NCI-H774 (cell line): ENCODE measurements at regions not wholly inside any gene's neighbourhood (a gene's known extent, or its start where the extent isn't known, plus 50 kb on each side); places are given as distances from the start of the nearest gene placed in this dataset.

Experiments used
- DNase-seq: peaks from one replicate; lab custom pipeline; 2025; lab: John Stamatoyannopoulos, UW

DNA sequence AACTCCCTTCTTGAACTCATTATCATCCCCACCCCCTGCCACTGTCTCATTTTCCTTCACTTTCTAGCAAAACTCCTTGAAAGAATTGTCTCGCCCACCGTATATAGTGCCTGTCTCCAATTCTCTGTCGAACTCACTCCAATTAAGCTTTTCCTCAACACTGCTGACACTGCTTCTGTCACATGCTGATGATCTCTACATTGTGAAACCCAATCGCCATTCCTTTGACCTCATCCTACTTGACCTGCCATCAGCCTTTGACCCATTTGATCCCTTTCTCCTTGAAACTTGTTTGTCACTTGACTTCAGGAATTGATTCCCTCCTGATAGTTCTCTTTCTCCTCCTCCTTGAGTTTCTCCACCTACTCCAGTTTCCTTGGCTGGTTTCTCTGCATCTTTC, 54.8 kb downstream of the CCDC71L start:
- DNase-seq, result no peak

DNA sequence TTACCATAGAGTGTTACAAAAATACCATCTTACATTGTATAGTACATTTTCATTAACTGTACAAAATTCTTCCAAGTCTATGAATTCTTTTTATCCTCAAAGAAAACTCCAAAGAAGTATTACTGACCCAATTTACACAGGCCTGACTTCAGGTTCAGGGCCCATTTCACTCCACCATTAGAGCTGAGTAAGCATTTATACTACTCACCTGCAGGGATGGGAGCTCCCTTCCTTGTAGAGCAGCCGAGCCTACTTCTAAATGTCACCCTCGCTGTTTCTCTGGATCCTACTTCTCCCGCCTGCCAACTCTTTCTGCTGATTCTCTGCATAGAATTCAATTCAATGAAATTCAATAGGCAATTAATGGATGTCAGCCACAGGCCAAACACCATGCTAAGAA, 56.0 kb downstream of the CCDC71L start:
- no peak for DNase-seq

- DNase-seq, result no peak
Measured at GRCh38 chr7:106604303-106604924, 56.5 kb downstream of the CCDC71L start.

GRCh38 chr7:106603346-106603745, 57.6 kb downstream of the CCDC71L start:
- DNase-seq, result no peak

DNA sequence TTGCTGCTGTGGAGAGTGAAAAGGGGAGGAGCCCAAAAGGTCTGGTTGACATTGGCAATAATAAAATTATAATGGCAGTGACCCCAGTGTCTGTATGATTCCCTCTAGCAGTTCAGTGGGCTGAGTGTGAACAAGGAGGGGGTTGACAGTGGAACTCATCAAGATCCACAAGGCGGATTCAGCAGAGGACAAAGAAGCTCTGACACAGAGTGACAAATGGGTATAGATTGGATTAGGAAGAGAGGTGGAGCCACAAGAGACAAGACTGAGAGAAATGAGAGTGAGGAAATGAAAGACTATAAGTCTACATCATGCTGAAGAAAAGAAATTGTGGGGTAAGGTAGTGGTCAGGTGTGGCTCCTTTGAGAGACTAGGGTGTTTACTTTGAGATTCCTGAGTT, 58.9 kb downstream of the CCDC71L start:
- DNase-seq, result no peak

DNA sequence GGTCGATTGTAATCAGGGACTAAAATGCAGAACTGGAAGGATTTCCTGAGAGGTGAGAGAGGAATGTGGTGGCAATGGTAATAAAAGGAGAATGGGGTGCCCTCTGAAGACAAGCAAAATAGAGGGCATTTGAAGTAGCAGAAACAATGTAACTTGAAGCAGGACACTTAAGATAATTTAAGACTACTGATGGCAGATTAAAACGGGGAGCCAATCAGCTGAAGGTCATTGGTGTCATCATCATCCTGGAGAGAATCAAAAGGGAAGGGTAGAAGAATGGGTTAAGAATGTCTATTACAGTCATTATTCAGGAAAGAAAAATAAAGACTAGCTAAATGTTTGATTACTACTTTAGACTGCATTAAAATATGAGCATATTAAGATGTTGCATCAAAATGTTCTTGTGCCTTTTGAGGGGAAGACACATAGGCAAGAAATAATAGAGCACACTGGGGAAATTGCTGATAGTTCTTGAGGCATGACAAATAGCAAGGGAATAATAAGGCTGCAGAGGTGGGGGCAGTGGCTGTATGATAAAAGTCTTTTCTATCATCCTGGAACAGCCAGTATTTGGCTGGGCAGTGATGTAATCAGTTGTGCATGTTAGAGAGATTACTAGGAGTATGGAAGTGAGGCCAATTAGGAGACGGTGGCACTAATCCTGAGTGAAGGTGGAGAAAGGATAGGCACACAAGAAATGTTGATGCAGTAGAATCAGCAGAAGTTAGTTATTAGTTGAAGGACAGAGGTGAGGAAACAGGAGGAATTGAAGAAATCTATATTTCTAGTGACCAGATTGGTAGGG, 60.2 kb downstream of the CCDC71L start:
- DNase-seq, result no peak

GRCh38 chr7:106599343-106599698, 61.6 kb downstream of the CCDC71L start:
- DNase-seq, result peak; percentile 92

DNA sequence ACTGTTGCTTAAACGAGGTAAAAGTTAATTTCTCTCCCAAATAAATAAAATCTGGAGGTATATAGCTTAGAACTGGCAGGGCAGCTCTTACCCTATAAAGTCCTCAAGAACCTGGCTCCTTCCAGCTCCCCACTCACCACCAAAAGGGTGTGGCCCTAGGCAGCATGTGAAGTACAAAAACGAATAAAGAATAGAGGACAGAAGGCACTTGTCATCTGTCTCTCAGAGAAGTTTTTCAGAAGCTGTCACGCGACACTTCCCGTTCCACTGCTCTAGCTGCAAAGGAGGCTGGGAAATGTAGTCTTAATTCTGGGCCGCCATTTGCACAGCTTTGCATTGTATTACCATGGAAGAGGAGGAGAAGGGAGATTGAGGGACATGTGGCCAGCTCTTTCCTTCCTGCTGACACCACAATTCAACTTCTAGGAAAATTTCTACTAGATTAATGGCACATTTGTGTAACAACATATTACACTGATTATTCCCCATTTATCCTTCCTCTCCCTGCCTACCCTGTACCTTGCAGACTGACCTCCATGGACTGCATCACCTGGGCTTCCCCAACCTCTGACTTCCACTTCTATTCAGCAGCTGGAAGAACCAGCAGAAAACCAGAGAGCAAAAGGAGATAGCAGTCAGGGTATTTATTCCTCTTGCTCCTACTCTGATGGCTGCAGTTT, 62.2 kb downstream of the CCDC71L start:
- peak; percentile 89 for DNase-seq

GRCh38 chr7:106597751-106598546, 63.0 kb downstream of the CCDC71L start:
- DNase-seq, result no peak

- peak; percentile 28 for DNase-seq
Measured at GRCh38 chr7:106597014-106597413, 63.9 kb downstream of the CCDC71L start.

- DNase-seq, result no peak
Measured at GRCh38 chr7:106595922-106596321, 65.0 kb downstream of the CCDC71L start.

- DNase-seq, result no peak
Measured at GRCh38 chr7:106593028-106593417, 67.9 kb downstream of the CCDC71L start.

GRCh38 chr7:106592282-106593027, 68.5 kb downstream of the CCDC71L start:
- peak; percentile 40 for DNase-seq

- DNase-seq, result no peak
Measured at GRCh38 chr7:106591146-106591545, 69.8 kb downstream of the CCDC71L start.

DNA sequence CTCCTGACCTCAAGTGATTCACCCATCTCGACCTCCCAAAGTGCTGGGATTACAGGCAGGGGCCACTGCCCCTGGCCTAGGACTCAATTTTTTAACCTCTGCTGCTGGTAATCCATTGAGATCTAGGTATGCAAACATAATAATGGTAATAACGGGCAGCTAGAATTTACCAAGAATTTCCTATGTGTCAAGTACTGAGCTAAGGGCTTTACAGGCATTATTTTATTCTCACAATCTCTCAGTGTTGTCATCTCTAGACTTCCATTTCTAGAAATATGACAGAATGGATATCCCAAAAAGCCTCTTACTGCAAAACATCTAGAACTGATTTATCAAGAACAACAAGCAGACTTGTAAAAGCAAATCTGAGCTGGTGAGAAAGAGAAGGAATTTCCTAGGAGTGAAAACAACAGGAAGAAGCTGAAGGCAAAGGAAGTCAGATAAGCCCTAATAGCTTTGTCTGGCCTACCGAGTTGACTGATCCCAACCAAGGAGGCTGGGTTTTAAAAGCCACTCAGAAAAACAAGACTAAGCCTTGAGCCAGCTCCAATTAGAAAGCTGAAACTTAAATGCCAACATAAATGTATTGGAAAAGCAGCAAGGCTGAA, 70.6 kb downstream of the CCDC71L start:
- DNase-seq, result no peak

GRCh38 chr7:106589198-106589879, 71.6 kb downstream of the CCDC71L start:
- no peak for DNase-seq

DNA sequence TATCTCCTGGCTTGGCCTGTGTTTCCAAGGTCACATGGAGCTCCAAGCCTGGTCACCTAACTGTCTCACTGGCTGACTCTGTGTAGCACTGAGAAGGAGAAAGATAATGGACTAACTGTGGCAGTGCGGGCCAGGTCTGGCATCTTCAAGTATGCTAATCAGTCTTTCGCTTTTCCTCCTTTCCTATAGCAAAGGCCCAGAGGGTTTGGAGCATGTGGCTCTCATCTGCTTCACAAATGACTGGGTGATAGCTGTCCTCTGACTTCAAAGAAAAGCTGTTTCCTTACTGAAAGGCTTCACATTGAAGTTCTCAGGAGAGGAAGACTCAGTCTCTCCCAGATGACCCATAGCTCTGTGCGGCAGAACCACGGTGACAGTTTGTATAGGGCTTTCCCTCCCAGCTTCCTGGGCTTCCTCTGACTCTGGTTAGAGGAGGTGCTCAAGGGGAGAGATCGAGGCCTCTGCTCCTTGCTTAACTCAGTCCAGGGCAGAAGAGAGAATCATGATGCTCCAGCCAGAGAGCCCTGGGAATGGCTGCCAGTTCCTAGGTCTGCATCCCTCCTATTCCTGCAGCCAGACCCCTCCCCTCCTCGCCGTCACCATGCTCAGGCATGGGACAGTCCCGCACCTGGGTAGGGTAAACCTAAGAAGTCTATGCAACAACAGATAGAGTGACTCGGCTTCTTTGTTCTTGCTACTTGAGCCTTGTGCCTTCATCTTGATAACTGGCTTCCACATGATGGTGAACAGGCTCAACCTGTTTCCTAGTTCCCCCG, 72.3 kb downstream of the CCDC71L start:
- no peak for DNase-seq

- no peak for DNase-seq
Measured at GRCh38 chr7:106584914-106585759, 75.8 kb downstream of the CCDC71L start.
